Thoracic aorta (tissue), 2 donors: ENCODE measurements at regions not wholly inside any gene's neighbourhood (a gene's known extent, or its start where the extent isn't known, plus 50 kb on each side); places are given as distances from the start of the nearest gene placed in this dataset.

ENCODE experiments used
- ATAC-seq: fragments of 150-250 bp; one replicate; pipeline ENCODE4 v1.8.0; 2017; ENCODE audit warnings: low read depth; ENCODE audit not compliant: insufficient number of reproducible peaks, low FRiP score
- DNase-seq: peaks from one replicate; pipeline ENCODE4 v3.0.0-alpha.2; 2020; ENCODE audit warnings: low spot score
- H3K27ac ChIP-seq, 2 donors: fragments of 200-600 bp; sonication (generic); 1 replicate in 1 of 2; 2 replicates in 1 of 2; pipeline ENCODE4 v1.5.1; 2016; ENCODE audit warnings: mild to moderate bottlenecking in 2 of 2, moderate library complexity in 2 of 2
- H3K27me3 ChIP-seq: fragments of 200-600 bp; sonication (generic); replicated peaks from 2 replicates; pipeline ENCODE4 v1.6.0; 2016; ENCODE audit warnings: mild to moderate bottlenecking; ENCODE audit not compliant: insufficient read depth
- H3K36me3 ChIP-seq: fragments of 200-600 bp; sonication (generic); one replicate; pipeline ENCODE4 v1.5.1; 2016
- H3K4me1 ChIP-seq, 2 donors: fragments of 200-600 bp; sonication (generic); 1 replicate in 1 of 2; 2 replicates in 1 of 2; pipeline versions ENCODE4 v1.5.1 to v1.6.0; 2016; ENCODE audit warnings: low read depth in 2 of 2, mild to moderate bottlenecking in 1 of 2; ENCODE audit not compliant: control insufficient read depth in 1 of 2
- H3K4me3 ChIP-seq: fragments of 200-600 bp; sonication (generic); 2 replicates; pipeline ENCODE4 v1.5.1; 2016; ENCODE audit warnings: mild to moderate bottlenecking
- H3K9me3 ChIP-seq: fragments of 200-600 bp; sonication (generic); 2 replicates; pipeline ENCODE4 v1.5.1; 2016
- CTCF ChIP-seq: fragments of 200-600 bp; sonication (generic); IDR thresholded peaks from one replicate; pipeline ENCODE4 v1.5.1; 2019; ENCODE audit warnings: antibody characterized with exemption

- Histone ChIP-seq H3K36me3 (no peaks in the 10 kb centered on the region), H3K27me3 (no peaks in the 10 kb centered on the region), H3K4me1 (no peaks in the 10 kb centered on the region), H3K9me3 (no peaks in the 10 kb centered on the region), H3K4me3 (no peak overlapping the region), H3K27ac (no peak overlapping the region)
- TF ChIP-seq CTCF, result no peak
- no peak for ATAC-seq
- no peak for DNase-seq
These were observed 208.4 kb upstream of the PTBP2 start for GRCh38 chr1:96513136-96513535.

GRCh38 chr1:96515430-96515829 lies 206.2 kb upstream of the PTBP2 start:
- no peaks in the 10 kb centered on the region for H3K9me3 ChIP-seq
- H3K4me1 ChIP-seq, result peaks cover 0 to 7% of the 10 kb centered on the region in 2 donors
- no peaks in the 10 kb centered on the region for H3K27me3 ChIP-seq
- TF ChIP-seq CTCF, result no peak
- ATAC-seq, result no peak
- H3K27ac ChIP-seq, result no peak overlapping the region
- no peaks in the 10 kb centered on the region for H3K36me3 ChIP-seq
- no peak overlapping the region for H3K4me3 ChIP-seq
- DNase-seq, result no peak

- no peak overlapping the region for H3K4me3 ChIP-seq
- H3K4me1 ChIP-seq, result peaks cover 0 to 12% of the 10 kb centered on the region in 2 donors
- H3K27ac ChIP-seq, result no peak overlapping the region
- ATAC-seq (no peak), DNase-seq (no peak)
- H3K9me3 ChIP-seq, result no peaks in the 10 kb centered on the region
- H3K27me3 ChIP-seq, result no peaks in the 10 kb centered on the region
- no peak for TF ChIP-seq CTCF
- H3K36me3 ChIP-seq, result no peaks in the 10 kb centered on the region
These were observed 205.7 kb upstream of the PTBP2 start for GRCh38 chr1:96515925-96516324.

- Histone ChIP-seq H3K27me3 (no peaks in the 10 kb centered on the region), H3K4me3 (no peak overlapping the region), H3K36me3 (no peaks in the 10 kb centered on the region), H3K9me3 (no peaks in the 10 kb centered on the region), H3K27ac (no peak overlapping the region), H3K4me1 (peaks cover 0 to 14% of the 10 kb centered on the region in 2 donors)
- TF ChIP-seq CTCF, result no peak
- DNase-seq, result no peak
- ATAC-seq, result no peak
These were observed 201.6 kb upstream of the PTBP2 start for GRCh38 chr1:96519851-96520578.

GRCh38 chr1:96520579-96520947 lies 201.0 kb upstream of the PTBP2 start:
- ATAC-seq, result no peak
- H3K27me3 ChIP-seq, result no peaks in the 10 kb centered on the region
- no peaks in the 10 kb centered on the region for H3K9me3 ChIP-seq
- H3K36me3 ChIP-seq, result no peaks in the 10 kb centered on the region
- TF ChIP-seq CTCF, result no peak
- H3K4me3 ChIP-seq, result no peak overlapping the region
- DNase-seq, result no peak
- peaks cover 0 to 14% of the 10 kb centered on the region in 2 donors for H3K4me1 ChIP-seq
- no peak overlapping the region for H3K27ac ChIP-seq
